ENCODE measurements at regions not wholly inside any gene's neighbourhood (a gene's known extent, or its start where the extent isn't known, plus 50 kb on each side); places are given as distances from the start of the nearest gene placed in this dataset.
"Not testable (repeated sequence)": the region's sequence is repeated elsewhere in the genome, so short reads cannot be mapped to it uniquely, and the experiment has no call there.

DNA sequence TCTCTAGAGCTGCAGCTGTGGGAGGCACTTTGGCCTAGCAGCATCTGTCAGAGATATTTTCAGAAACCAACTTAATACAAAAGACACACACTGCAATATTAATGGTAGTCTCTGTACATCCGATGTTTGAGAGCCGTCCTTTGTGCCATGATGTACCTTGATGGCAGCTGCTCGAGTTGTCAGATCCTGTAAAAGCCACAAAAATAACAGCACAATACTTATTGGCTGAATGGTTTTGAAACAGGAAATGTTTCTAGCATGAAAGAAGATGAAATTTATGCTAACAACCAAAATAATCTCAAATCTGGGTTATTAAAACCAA is 445.5 kb upstream of the TBL1XR1 start:
- H3K9me3 ChIP-seq (ENCODE audit: control insufficient read depth in 1 of 2, low read length in 2 of 2), result no peaks in the 10 kb centered on the region
- H3K4me3 ChIP-seq (ENCODE audit: low read depth in 1 of 2, low read length in 2 of 2), result no peak overlapping the region
- H3K4me1 ChIP-seq (ENCODE audit: control insufficient read depth in 1 of 2, insufficient read depth in 2 of 2, low read length in 2 of 2), result peaks cover 0 to 4% of the 10 kb centered on the region in 2 donors
- H3K36me3 ChIP-seq (ENCODE audit: control insufficient read depth in 1 of 2, insufficient read depth in 2 of 2, low read length in 2 of 2), result no peaks in the 10 kb centered on the region
- no peak overlapping the region for H3K27ac ChIP-seq (ENCODE audit: low read depth, low read length)
- no peaks in the 10 kb centered on the region for H3K27me3 ChIP-seq (ENCODE audit: control insufficient read depth in 1 of 2, insufficient read depth in 2 of 2, low read length in 2 of 2)
- H3K9ac ChIP-seq (ENCODE audit: low read depth in 1 of 2, low read length in 2 of 2), result no peak overlapping the region

DNA sequence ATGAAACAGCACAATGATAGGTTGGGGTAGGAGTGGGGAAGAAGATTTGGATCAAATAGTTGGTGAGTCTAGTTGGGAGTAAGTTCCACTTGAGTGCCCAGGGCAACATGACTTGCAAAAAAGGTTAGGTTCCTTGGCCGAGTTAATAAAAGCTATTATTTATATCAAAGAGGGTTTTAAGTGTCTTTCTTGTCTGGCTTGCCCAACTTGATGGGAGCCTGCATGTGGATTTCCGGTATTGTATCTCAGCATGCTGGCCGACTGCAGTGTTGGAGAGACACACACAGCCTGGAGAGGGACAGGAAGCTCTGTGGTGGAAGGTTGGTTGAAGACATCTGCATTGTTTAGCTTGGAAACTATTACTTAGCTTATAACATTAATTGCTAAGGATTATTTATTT is 449.5 kb upstream of the TBL1XR1 start:
- no peaks in the 10 kb centered on the region for H3K9me3 ChIP-seq (ENCODE audit: control insufficient read depth in 1 of 2, low read length in 2 of 2)
- H3K9ac ChIP-seq (ENCODE audit: low read depth in 1 of 2, low read length in 2 of 2), result no peak overlapping the region
- peaks cover 0 to 8% of the 10 kb centered on the region in 2 donors for H3K4me1 ChIP-seq (ENCODE audit: control insufficient read depth in 1 of 2, insufficient read depth in 2 of 2, low read length in 2 of 2)
- H3K27me3 ChIP-seq (ENCODE audit: control insufficient read depth in 1 of 2, insufficient read depth in 2 of 2, low read length in 2 of 2), result no peaks in the 10 kb centered on the region
- no peak overlapping the region for H3K27ac ChIP-seq (ENCODE audit: low read depth, low read length)
- no peaks in the 10 kb centered on the region for H3K36me3 ChIP-seq (ENCODE audit: control insufficient read depth in 1 of 2, insufficient read depth in 2 of 2, low read length in 2 of 2)
- H3K4me3 ChIP-seq (ENCODE audit: low read depth in 1 of 2, low read length in 2 of 2), result no peak overlapping the region

DNA sequence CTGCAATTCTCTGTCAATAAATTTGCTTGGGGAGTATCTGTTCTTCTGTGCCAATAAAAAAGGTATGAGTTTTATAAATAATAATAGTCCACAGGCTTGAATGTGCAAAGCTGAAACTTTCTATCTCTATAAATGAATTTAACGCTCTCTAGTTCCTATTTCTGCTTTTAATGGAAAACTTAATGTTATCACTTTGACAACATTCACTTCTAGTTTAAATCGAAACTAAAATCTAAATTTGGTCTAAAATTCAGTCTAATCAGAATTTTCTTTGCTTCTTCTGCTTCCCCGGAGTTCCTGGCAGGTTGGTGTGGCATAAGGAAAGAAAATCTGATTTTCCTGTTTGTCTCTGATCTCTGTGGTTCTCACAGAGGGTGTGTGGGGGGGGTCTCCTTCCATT is 450.1 kb upstream of the TBL1XR1 start:
- H3K4me3 ChIP-seq (ENCODE audit: low read depth in 1 of 2, low read length in 2 of 2), result peak overlapping the region in 1 of 2 donors; percentile 11

DNA sequence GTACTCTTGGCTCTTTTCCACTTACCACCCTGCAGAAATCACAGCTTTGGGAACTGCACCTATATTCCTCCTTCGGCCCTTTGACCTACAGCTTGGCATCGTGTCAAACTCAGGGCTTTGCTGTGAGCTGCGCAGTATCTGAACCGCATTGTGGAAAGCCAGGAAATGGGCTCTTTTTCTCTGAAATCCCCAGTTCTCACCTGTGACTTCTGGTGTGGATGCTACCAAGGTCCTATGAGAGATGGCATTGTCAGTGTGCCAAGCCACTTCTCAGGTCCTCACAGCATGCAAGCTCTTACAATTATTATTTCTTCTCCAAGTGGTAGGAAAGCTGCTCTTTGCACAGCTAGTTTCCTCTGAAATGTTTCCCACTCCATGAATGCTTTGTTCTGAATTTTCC is 450.6 kb upstream of the TBL1XR1 start:
- Histone ChIP-seq H3K36me3 (ENCODE audit: control insufficient read depth in 1 of 2, insufficient read depth in 2 of 2, low read length in 2 of 2) (no peaks in the 10 kb centered on the region), H3K4me1 (ENCODE audit: control insufficient read depth in 1 of 2, insufficient read depth in 2 of 2, low read length in 2 of 2) (peaks cover 0 to 8% of the 10 kb centered on the region in 2 donors), H3K27ac (ENCODE audit: low read depth, low read length) (no peak overlapping the region), H3K9me3 (ENCODE audit: control insufficient read depth in 1 of 2, low read length in 2 of 2) (no peaks in the 10 kb centered on the region), H3K9ac (ENCODE audit: low read depth in 1 of 2, low read length in 2 of 2) (no peak overlapping the region), H3K4me3 (ENCODE audit: low read depth in 1 of 2, low read length in 2 of 2) (peak overlapping the region in 1 of 2 donors; percentile 11), H3K27me3 (ENCODE audit: control insufficient read depth in 1 of 2, insufficient read depth in 2 of 2, low read length in 2 of 2) (no peaks in the 10 kb centered on the region)

More for the DNA sequence above, 450.1 kb upstream of the TBL1XR1 start:
- H3K36me3 ChIP-seq (ENCODE audit: control insufficient read depth in 1 of 2, insufficient read depth in 2 of 2, low read length in 2 of 2), result no peaks in the 10 kb centered on the region
- H3K9ac ChIP-seq (ENCODE audit: low read depth in 1 of 2, low read length in 2 of 2), result no peak overlapping the region
- no peak overlapping the region for H3K27ac ChIP-seq (ENCODE audit: low read depth, low read length)
- H3K4me1 ChIP-seq (ENCODE audit: control insufficient read depth in 1 of 2, insufficient read depth in 2 of 2, low read length in 2 of 2), result peaks cover 0 to 8% of the 10 kb centered on the region in 2 donors
- H3K27me3 ChIP-seq (ENCODE audit: control insufficient read depth in 1 of 2, insufficient read depth in 2 of 2, low read length in 2 of 2), result no peaks in the 10 kb centered on the region
- no peaks in the 10 kb centered on the region for H3K9me3 ChIP-seq (ENCODE audit: control insufficient read depth in 1 of 2, low read length in 2 of 2)

DNA sequence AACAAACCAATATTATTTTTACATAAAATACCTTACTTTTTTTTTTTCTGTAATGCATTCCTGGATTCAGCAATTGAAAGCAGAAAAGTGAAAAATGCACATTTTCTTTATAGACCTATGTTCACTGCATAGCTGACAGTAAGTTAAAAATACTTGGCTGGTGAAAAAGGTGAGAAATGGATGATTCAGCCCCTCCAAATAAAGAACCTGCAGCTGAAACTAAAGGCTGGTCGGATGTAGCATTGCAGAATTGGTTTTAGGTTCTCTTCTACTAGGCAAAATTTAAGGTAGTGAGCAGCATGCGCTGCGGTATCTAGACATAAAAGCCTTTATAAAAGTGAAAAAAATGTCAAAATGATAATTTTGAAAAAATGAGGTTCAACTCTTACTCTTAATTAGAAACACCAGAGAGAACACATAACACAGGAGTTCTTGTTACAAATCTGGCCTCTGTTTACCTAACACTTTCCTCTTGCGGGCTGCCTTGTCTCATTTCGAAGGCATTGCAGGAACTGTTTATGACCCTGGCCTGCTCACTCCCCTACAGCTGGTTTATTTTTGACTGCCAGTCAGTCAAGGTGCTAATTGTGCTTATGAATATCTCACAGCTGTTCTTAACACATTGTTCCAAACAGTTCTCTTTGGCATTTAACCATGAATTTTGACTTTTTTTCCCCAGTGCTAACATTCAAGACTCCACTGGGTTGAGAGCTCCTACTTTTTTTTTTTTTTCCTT is 455.4 kb upstream of the TBL1XR1 start:
- no peak overlapping the region for H3K27ac ChIP-seq (ENCODE audit: low read depth, low read length)
- no peak overlapping the region for H3K4me3 ChIP-seq (ENCODE audit: low read depth in 1 of 2, low read length in 2 of 2)
- H3K9ac ChIP-seq (ENCODE audit: low read depth in 1 of 2, low read length in 2 of 2), result no peak overlapping the region

DNA sequence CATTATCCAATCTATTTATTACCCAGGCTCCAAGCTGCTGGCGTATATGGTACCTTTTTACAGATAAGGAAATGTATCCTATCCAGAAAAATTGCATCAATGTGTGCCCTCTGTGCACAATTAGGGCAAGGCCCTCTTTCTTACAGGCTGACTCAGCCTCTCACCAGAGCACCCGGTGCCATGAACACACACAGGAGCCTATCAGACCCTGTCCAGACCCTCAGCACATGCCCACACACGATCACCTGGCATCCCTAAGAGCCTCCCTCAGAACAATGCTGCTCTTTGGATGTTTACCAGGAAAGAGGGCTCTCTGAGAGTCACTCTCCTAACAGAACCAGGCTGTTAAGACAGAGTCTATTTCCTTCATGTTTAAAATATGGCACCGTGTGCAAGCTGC is 460.0 kb upstream of the TBL1XR1 start:
- Histone ChIP-seq H3K9me3 (ENCODE audit: control insufficient read depth in 1 of 2, low read length in 2 of 2) (peaks cover 0 to 2% of the 10 kb centered on the region in 2 donors), H3K36me3 (ENCODE audit: control insufficient read depth in 1 of 2, insufficient read depth in 2 of 2, low read length in 2 of 2) (no peaks in the 10 kb centered on the region), H3K27ac (ENCODE audit: low read depth, low read length) (no peak overlapping the region), H3K4me1 (ENCODE audit: control insufficient read depth in 1 of 2, insufficient read depth in 2 of 2, low read length in 2 of 2) (no peaks in the 10 kb centered on the region), H3K27me3 (ENCODE audit: control insufficient read depth in 1 of 2, insufficient read depth in 2 of 2, low read length in 2 of 2) (no peaks in the 10 kb centered on the region), H3K4me3 (ENCODE audit: low read depth in 1 of 2, low read length in 2 of 2) (no peak overlapping the region), H3K9ac (ENCODE audit: low read depth in 1 of 2, low read length in 2 of 2) (no peak overlapping the region)

More for the DNA sequence above, 455.4 kb upstream of the TBL1XR1 start:
- no peaks in the 10 kb centered on the region for H3K27me3 ChIP-seq (ENCODE audit: control insufficient read depth in 1 of 2, insufficient read depth in 2 of 2, low read length in 2 of 2)
- no peaks in the 10 kb centered on the region for H3K36me3 ChIP-seq (ENCODE audit: control insufficient read depth in 1 of 2, insufficient read depth in 2 of 2, low read length in 2 of 2)
- peaks cover 0 to 5% of the 10 kb centered on the region in 2 donors for H3K4me1 ChIP-seq (ENCODE audit: control insufficient read depth in 1 of 2, insufficient read depth in 2 of 2, low read length in 2 of 2)
- peaks cover 0 to 2% of the 10 kb centered on the region in 2 donors for H3K9me3 ChIP-seq (ENCODE audit: control insufficient read depth in 1 of 2, low read length in 2 of 2)

DNA sequence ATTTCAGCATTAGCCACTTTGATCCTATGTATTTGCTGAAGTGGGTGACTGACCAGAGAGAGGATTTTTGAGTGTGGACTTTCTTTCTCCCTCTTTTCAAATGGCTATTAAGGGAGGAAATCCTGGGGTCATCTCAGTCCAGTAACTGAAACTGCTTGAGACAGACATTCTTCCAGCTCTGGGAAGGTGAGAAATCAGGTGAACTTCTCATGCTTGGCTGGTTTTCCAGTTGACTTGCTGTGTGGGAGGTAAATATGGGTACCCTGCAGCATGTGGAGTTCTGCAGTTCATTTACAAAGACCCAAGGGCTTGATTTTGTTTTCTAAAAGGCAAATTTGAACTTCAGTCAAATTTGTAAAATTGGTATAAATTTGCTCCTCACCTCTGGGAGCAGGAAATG is 461.1 kb upstream of the TBL1XR1 start:
- no peak overlapping the region for H3K9ac ChIP-seq (ENCODE audit: low read depth in 1 of 2, low read length in 2 of 2)
- H3K36me3 ChIP-seq (ENCODE audit: control insufficient read depth in 1 of 2, insufficient read depth in 2 of 2, low read length in 2 of 2), result no peaks in the 10 kb centered on the region
- no peak overlapping the region for H3K4me3 ChIP-seq (ENCODE audit: low read depth in 1 of 2, low read length in 2 of 2)
- H3K4me1 ChIP-seq (ENCODE audit: control insufficient read depth in 1 of 2, insufficient read depth in 2 of 2, low read length in 2 of 2), result no peaks in the 10 kb centered on the region
- H3K9me3 ChIP-seq (ENCODE audit: control insufficient read depth in 1 of 2, low read length in 2 of 2), result peaks cover 0 to 2% of the 10 kb centered on the region in 2 donors
- no peaks in the 10 kb centered on the region for H3K27me3 ChIP-seq (ENCODE audit: control insufficient read depth in 1 of 2, insufficient read depth in 2 of 2, low read length in 2 of 2)
- H3K27ac ChIP-seq (ENCODE audit: low read depth, low read length), result no peak overlapping the region

DNA sequence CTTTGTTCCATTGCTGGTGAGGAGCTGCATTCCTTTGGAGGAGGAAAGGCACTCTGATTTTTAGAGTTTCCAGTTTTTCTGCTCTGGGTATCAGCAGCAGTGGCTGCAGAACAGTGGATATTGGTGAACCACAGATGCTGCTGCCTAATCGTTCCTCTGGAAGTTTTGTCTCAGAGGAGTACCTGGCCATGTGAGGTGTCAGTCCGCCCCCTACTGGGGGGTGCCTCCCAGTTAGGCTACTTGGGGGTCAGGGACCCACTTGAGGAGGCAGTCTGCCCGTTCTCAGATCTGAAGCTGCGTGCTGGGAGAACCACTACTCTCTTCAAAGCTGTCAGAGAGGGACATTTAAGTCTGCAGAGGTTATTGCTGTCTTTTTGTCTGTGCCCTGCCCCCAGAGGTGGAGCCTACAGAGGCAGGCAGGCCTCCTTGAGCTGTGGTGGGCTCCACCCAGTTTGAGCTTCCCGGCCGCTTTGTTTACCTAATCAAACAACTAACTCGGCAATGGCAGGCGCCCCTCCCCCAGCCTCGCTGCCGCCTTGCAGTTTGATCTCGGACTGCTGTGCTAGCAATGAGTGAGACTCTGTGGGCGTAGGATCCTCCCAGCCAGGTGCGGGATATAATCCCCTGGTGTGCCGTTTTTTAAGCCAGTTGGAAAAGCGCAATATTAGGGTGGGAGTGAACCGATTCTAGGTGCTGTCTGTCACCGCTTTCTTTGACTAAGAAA is 467.3 kb upstream of the TBL1XR1 start:
- H3K27ac ChIP-seq (ENCODE audit: low read depth, low read length); H3K36me3 ChIP-seq (ENCODE audit: control insufficient read depth in 1 of 2, insufficient read depth in 2 of 2, low read length in 2 of 2); H3K9me3 ChIP-seq (ENCODE audit: control insufficient read depth in 1 of 2, low read length in 2 of 2); H3K4me3 ChIP-seq (ENCODE audit: low read depth in 1 of 2, low read length in 2 of 2); H3K9ac ChIP-seq (ENCODE audit: low read depth in 1 of 2, low read length in 2 of 2); H3K4me1 ChIP-seq (ENCODE audit: control insufficient read depth in 1 of 2, insufficient read depth in 2 of 2, low read length in 2 of 2); H3K27me3 ChIP-seq (ENCODE audit: control insufficient read depth in 1 of 2, insufficient read depth in 2 of 2, low read length in 2 of 2): not testable (repeated sequence)

DNA sequence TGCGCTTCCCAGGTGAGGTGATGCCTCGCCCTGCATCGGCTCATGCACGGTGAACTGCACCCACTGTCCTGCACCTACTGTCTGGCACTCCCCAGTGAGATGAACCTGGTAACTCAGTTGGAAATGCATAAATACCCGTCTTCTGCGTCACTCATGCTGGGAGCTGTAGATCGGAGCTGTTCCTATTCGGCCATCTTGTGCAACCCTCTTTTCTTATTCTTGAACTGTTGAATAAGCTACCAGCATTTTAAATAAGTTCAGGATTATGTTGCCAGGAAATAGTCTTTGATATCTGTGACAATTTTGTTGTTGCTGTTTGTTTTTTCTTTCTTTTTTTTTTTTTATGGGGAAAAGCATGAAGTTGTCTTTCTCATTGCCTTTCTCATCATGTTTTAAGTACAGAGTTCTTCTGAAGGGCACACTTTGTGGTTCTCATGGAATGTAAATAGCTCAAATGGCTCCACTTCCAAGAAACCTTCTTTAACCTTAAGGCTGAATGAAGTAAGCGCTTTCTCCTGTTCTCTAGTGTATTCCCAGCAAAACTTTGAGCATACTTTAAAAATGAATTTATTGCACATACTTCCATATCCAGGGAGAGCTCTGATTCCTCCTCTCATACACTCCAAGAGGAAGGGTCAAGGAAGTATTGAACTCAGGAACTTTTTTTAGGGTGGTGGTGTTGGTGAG is 468.0 kb upstream of the TBL1XR1 start:
- Histone ChIP-seq H3K9me3 (ENCODE audit: control insufficient read depth in 1 of 2, low read length in 2 of 2) (no peaks in the 10 kb centered on the region), H3K27ac (ENCODE audit: low read depth, low read length) (no peak overlapping the region), H3K27me3 (ENCODE audit: control insufficient read depth in 1 of 2, insufficient read depth in 2 of 2, low read length in 2 of 2) (no peaks in the 10 kb centered on the region), H3K36me3 (ENCODE audit: control insufficient read depth in 1 of 2, insufficient read depth in 2 of 2, low read length in 2 of 2) (no peaks in the 10 kb centered on the region), H3K4me3 (ENCODE audit: low read depth in 1 of 2, low read length in 2 of 2) (no peak overlapping the region), H3K4me1 (ENCODE audit: control insufficient read depth in 1 of 2, insufficient read depth in 2 of 2, low read length in 2 of 2) (no peaks in the 10 kb centered on the region), H3K9ac (ENCODE audit: low read depth in 1 of 2, low read length in 2 of 2) (no peak overlapping the region)

DNA sequence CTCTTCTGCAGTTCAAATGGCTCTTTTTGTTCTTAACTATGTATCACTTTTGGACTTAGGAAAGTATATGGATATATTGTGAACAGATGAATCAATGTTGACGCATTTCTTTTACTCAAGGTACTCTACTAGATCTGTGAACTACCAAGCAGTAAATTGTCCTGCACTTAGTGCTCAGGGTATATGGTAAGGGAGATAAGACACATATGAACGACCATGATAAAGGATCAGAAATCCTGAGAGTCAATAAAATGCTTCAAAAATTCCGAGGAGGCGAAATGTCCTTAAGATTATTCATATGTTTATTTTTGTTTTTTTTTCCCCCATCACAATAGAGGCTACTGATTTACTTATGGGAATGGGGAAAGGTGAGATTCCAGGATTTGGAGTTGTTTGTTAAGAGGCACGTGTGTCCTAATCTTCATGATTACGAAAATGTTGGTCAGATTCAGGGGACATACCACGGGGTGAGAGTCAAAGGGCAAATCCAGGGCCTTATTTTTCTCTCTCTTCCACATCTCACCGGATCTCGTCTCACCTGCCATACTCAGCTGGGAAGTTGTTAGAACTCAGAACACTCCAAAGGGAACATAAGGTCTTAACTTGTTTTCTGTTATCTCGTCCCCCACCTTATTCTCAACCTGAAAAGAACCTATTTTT is 475.1 kb upstream of the TBL1XR1 start:
- Histone ChIP-seq H3K9me3 (ENCODE audit: control insufficient read depth in 1 of 2, low read length in 2 of 2) (no peaks in the 10 kb centered on the region), H3K27ac (ENCODE audit: low read depth, low read length) (no peak overlapping the region), H3K4me1 (ENCODE audit: control insufficient read depth in 1 of 2, insufficient read depth in 2 of 2, low read length in 2 of 2) (peaks cover 0 to 3% of the 10 kb centered on the region in 2 donors), H3K27me3 (ENCODE audit: control insufficient read depth in 1 of 2, insufficient read depth in 2 of 2, low read length in 2 of 2) (no peaks in the 10 kb centered on the region), H3K9ac (ENCODE audit: low read depth in 1 of 2, low read length in 2 of 2) (no peak overlapping the region), H3K36me3 (ENCODE audit: control insufficient read depth in 1 of 2, insufficient read depth in 2 of 2, low read length in 2 of 2) (no peaks in the 10 kb centered on the region), H3K4me3 (ENCODE audit: low read depth in 1 of 2, low read length in 2 of 2) (no peak overlapping the region)

All from duodenal mucosa (tissue), 2 donors.